Left forelimb (tissue), 1 donor: ENCODE measurements at regions not wholly inside any gene's neighbourhood (a gene's known extent, or its start where the extent isn't known, plus 50 kb on each side); places are given as distances from the start of the nearest gene placed in this dataset.
A peak's percentile ranks its signal among the peaks of the same experiment; 100 is the strongest.
"Not testable (repeated sequence)": the region's sequence is repeated elsewhere in the genome, so short reads cannot be mapped to it uniquely, and the experiment has no call there.

Source experiments
- DNase-seq: peaks from one replicate; pipeline ENCODE4 v3.0.0-alpha.2; 2018; ENCODE audit warnings: low spot score

- DNase-seq = not testable (repeated sequence)
Observed at GRCh38 chr2:110394769-110395168, 77.8 kb downstream of the LIMS4 start.

- DNase-seq = not testable (repeated sequence)
Observed at GRCh38 chr2:110392366-110392765, 80.2 kb downstream of the LIMS4 start.

DNA sequence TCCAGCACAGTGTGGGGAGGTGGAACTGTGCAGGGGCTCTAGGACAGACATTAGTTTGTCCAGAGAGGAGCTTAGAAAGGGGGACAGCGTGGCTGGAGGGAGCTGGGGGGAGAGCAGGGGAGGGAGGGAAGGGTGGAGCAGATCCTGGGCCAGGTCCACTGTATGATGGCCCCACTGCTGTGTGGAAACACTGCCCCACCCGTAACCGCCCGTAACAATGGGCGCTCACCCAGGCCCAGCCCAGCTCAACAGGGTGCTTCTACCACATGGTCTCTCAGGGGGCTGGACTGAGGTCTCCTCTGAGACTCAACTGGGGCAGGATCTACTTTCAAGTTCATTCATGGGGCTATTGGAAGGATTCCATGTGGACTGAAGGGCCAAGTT, 81.6 kb downstream of the LIMS4 start:
- not testable (repeated sequence) for DNase-seq

DNA sequence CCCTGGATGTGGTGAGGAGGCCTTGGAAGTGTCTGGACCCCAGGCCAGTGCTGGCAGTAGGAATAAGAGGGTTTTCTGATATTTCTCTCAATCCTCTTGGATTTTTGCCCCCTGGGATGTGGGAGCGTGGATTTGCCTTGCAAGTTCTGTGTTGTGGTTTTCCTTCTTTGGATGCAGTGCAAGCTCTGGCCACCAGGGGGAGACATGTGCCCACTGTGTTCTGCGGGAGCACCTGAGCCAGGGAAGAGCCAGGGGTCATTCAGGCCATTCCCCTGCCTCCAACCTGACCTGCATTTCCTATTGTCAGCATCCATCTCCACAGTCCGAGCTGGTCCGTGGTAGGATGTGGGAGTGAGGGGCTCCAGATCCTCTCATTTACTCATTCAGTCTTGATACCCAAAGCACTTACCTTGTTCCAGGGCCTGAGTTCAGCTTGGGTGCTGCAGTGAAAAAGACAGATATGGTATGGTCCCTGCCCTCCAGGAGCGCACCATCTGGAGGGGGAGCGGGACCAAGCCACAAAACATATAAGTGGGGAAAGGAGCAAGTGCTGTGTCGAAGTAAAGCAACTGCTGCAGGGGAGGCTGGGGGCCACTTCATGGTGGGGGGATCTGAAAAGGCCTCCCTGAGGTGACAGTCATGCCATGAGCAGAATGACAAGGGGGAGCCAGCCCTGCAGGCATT, 82.1 kb downstream of the LIMS4 start:
- DNase-seq = peak; percentile 18

GRCh38 chr2:110387044-110387443, 85.6 kb downstream of the LIMS4 start:
- DNase-seq = not testable (repeated sequence)

DNA sequence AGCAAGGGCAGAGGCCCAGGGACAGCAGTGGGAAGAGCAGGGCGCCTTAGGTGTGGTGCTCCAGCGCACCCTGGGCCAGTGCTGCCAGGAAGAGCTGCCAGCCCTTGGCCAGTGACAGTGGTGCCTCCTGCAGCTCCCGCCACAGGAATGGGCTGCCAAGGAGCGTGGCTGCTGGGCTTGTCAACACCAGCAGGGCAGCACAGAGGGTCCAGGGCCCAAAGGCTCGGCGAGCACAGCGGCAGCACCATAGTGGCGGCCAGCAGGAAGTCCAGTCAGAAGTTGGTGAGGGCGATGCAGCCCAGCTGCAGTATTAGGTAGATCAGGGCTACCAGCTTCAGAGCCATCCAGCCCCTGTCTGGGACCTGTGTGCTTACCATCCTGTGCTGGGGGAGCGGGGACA, 86.1 kb downstream of the LIMS4 start:
- not testable (repeated sequence) for DNase-seq

- not testable (repeated sequence) for DNase-seq
Observed at GRCh38 chr2:110384736-110385119, 87.9 kb downstream of the LIMS4 start.

DNA sequence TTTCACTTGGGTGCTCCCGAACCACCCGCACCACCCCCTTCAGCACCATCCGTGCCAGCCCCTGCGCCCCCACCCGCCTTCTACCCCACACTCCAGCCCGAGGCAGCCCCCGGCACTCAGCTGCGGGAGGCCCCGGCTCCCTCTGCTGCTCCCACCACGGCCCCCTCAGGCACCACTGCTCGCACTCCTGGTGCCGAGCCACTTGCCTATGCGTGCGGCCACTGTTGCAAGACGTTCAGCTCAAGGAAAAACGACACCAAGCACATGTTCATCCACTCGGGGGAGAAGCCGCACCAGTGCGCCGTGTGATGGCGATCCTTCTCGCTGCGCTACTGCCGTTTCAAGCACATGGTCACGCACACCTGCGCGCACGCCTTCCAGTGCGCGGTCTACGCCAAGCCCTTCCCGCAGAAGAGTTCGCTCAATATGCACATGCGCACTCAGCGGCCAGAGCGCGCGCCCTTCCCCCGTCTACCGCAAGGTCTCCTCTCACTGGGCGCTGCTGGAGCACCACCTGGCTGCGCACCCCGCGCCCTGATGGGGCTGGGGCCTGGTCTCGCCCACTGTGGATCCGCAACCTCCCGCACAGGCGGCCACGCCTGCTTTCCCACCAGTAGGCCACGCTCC, 88.4 kb downstream of the LIMS4 start:
- not testable (repeated sequence) for DNase-seq

DNA sequence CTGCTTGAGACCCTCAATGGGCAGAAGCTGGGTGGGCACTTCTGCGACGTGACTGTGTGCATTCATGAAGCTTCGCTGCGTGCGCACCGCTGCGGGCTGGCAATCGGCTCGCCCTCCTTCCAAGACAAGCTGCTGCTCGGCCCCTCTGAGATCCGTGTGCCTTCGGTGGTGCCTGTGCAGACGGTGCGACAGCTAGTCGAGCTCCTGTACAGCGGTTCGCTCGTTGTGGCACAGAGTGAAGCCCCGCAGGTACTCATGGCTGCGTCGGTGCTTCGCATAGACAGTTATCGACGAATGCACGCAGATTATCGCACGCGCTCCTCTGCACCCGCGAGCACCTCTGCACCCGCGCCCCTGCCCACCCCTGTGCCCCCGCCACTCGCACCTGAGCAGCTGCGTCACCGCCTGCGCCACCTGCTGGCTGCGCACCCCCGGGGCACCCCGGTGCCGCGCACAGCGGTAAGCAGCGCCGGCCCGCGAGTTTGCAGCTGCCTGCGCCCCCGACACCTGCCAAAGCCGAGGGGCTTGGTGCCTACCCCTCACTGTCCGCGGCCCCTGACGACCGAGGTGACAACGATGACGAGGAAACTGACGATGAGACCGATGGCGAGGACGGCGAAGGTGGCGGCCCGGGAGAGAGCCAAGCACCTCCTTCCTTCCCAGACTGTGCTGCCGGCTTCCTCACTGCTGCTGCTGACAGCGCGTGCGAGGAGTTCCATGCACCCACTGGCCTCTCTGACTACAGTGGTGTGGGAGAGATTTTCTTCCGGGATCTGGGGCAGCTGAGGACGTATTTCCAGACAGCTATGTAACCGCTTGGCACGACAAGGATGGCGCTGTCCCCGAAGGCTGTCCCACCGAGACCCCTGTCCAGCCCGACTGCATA, 89.2 kb downstream of the LIMS4 start:
- not testable (repeated sequence) for DNase-seq

- not testable (repeated sequence) for DNase-seq
Observed at GRCh38 chr2:110373519-110373918, 99.1 kb downstream of the LIMS4 start.

GRCh38 chr2:110371633-110372032, 101.0 kb downstream of the LIMS4 start:
- DNase-seq = not testable (repeated sequence)

- DNase-seq = not testable (repeated sequence)
Observed at GRCh38 chr2:110357616-110358015, 115.0 kb downstream of the LIMS4 start.

- DNase-seq = not testable (repeated sequence)
Observed at GRCh38 chr2:110354294-110355018, 118.2 kb downstream of the LIMS4 start.

DNA sequence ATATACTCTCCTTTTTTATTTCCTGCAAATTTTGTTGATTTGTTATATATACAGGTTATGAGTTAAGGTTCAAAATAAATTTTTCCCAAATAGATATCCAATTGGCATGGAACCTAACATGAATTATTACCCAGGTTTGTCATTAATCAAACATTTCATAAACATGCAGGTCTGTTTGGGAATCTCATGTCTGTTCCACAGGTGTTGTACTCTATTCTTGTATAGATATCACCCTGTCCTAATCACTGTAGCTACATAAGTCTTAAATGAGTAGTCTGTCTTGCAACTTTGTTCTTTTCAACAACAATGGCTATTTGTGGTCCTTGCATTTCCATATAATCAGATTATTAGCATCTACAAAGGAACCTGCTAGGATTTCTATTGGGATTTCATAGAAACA, 121.9 kb downstream of the LIMS4 start:
- DNase-seq = not testable (repeated sequence)

DNA sequence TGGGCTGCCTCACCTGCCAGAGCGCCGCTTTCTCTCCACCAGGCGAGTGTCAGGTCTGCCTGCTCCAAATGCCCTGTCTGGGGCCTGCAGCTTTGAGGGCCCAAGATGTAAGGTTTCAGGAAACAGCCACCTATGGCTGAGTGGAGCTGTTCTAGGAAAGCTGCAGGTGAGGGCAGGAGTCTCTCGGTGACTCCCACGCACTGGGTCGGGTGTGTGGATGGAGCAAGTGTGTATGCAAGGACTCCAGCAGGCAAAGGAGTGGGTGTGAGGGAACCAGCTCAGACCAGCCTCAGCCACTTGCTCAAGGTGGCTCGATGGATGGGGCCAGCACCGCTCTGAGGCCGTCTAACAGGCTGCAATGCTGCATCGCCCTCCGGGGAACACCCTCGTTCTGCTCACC, 123.7 kb downstream of the LIMS4 start:
- DNase-seq = not testable (repeated sequence)

DNA sequence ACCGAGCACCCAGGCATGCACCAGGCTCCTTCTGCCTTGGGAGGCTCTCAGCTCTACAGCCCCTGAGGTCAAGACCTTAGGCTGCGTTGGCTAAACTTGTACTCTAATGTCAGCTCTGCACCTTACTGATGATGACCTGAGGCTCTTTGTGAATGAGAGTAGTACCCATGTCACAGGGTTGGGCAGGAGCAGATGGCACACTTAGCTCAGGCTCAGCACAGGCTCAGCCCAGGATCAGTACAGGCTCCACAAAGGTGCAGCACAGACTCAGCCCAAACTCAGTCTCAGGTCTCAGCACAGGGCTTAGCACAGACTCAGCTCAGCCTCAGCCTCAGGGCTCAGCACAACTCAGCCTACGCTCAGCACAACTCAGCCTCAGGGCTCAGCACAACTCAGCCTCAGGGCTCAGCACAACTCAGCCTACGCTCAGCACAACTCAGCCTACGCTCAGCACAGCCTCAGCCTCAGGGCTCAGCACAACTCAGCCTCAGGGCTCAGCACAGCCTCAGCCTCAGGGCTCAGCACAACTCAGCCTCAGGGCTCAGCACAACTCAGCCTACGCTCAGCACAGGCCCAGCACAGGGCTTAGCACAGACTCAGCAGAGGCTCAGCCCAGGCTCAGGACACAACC, 128.1 kb downstream of the LIMS4 start:
- DNase-seq = not testable (repeated sequence)

- DNase-seq = not testable (repeated sequence)
Observed at GRCh38 chr2:110342077-110342476, 129.7 kb upstream of the MTLN start.

- DNase-seq = not testable (repeated sequence)
Observed at GRCh38 chr2:110339126-110339525, 126.8 kb upstream of the MTLN start.

DNA sequence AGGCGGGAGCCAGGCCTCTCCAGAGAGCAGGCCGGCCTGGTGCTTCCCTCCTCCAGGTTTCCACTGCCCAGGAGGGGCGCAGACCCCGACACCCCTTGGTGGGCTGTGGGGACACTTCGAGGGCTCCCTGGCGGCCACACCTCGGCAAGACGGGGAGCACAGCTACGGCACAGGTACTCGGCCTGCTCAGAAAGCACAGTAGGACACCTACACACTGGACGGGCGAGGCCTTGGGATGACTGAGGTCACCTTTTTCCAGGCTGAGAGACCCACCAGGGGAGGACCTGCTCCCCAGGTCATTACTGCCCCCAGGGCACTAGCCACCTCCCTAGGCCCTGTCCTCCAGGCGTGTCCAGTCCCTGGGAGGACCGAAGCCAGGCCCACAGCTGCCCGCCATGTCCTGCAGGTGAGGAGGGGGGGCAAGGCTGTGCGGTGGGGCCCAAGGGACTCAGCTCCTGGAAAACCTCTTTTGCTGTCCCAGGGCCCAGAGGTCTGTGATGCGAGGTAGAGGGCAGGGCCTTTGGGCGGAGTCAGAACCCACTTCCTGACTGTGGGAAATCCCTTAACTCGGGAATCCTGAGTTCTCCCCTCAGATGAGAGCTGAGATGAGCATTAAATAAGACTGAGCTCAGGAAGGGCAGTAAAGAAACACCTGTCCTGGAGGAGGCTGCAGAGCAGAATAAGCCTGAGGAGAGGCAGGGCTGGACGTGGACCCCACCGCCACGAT, 126.1 kb upstream of the MTLN start:
- not testable (repeated sequence) for DNase-seq

- DNase-seq = not testable (repeated sequence)
Observed at GRCh38 chr2:110336071-110336470, 123.7 kb upstream of the MTLN start.
